Gastroesophageal sphincter (tissue), 4 donors: ENCODE measurements at regions not wholly inside any gene's neighbourhood (a gene's known extent, or its start where the extent isn't known, plus 50 kb on each side); places are given as distances from the start of the nearest gene placed in this dataset.

Experiments used
- ATAC-seq: fragments of 150-250 bp; one replicate; pipeline ENCODE4 v1.9.1; 2016; ENCODE audit warnings: mild to moderate bottlenecking, moderate library complexity
- H3K27ac ChIP-seq, 4 donors: fragments of 200-600 bp; sonication (generic) in 3 of 4; 1 replicate in 3 of 4; 2 replicates in 1 of 4; pipeline ENCODE4 v1.5.1; 2016 to 2019
- H3K27me3 ChIP-seq: fragments of 200-600 bp; sonication (generic); one replicate; pipeline ENCODE4 v1.5.1; 2019
- H3K36me3 ChIP-seq, 2 donors: fragments of 200-600 bp; sonication (generic); one replicate each; pipeline ENCODE4 v1.5.1; 2019; ENCODE audit warnings: control low read depth in 1 of 2
- H3K4me1 ChIP-seq, 3 donors: fragments of 200-600 bp; sonication (generic); 1 replicate in 2 of 3; 2 replicates in 1 of 3; pipeline ENCODE4 v1.5.1; 2016 to 2019; ENCODE audit warnings: control low read depth in 2 of 3
- H3K4me3 ChIP-seq, 2 donors: fragments of 200-600 bp; sonication (generic); one replicate each; pipeline ENCODE4 v1.5.1; 2019; ENCODE audit warnings: mild to moderate bottlenecking in 1 of 2, moderate library complexity in 1 of 2
- H3K9me3 ChIP-seq, 3 donors: fragments of 200-600 bp; sonication (generic); one replicate each; pipeline ENCODE4 v1.5.1; 2017 to 2019; ENCODE audit warnings: control low read depth in 2 of 3
- CTCF ChIP-seq, 4 experiments: fragments of 200-600 bp in 2 of 4; fragments of 450-650 bp in 2 of 4; sonication (generic) in 1 of 4; IDR thresholded peaks; one replicate each; pipeline ENCODE4 v1.5.1; 2017 to 2019; ENCODE audit warnings: antibody characterized with exemption in 4 of 4, mild to moderate bottlenecking in 2 of 4, moderate library complexity in 2 of 4
- EP300 ChIP-seq: sonication (generic); formaldehyde crosslinking; IDR thresholded peaks from one replicate; pipeline ENCODE4 v1.6.1; 2017; ENCODE audit warnings: antibody characterized with exemption, mild to moderate bottlenecking
- POLR2A ChIP-seq, 2 donors: fragments of 450-650 bp; IDR thresholded peaks; one replicate each; pipeline ENCODE4 v1.6.1; 2017; ENCODE audit warnings: antibody characterized with exemption in 2 of 2, mild to moderate bottlenecking in 2 of 2, moderate library complexity in 1 of 2
- POLR2AphosphoS5 ChIP-seq: sonication (generic); formaldehyde crosslinking; IDR thresholded peaks from one replicate; pipeline ENCODE4 v1.6.1; 2017; ENCODE audit warnings: antibody characterized with exemption
- WGBS, 2 donors: methylation state at CpG; one replicate each; pipeline ENCODE4 v1.1.5; 2018; ENCODE audit warnings: low coverage in 1 of 2; 5-methylcytosine and 5-hydroxymethylcytosine counted together

- Histone ChIP-seq H3K9me3 (no peaks in the 10 kb centered on the region), H3K27ac (no peak overlapping the region), H3K4me3 (no peak overlapping the region), H3K4me1 (no peaks in the 10 kb centered on the region), H3K27me3 (peaks cover 20% of the 10 kb centered on the region), H3K36me3 (no peaks in the 10 kb centered on the region)
- TF ChIP-seq CTCF (IDR thresholded peaks at IDR 0.05) (no peak), POLR2AphosphoS5 (no peak), POLR2A (IDR thresholded peaks at IDR 0.05) (no peak), EP300 (no peak)
- 34 to 86% methylated on average over 1 to 6 of the region's 9 CpGs for WGBS, 2 donors
- ATAC-seq, result no peak
These were observed 165.9 kb upstream of the IRX4 start for GRCh38 chr5:2048664-2049063.

- no peak for TF ChIP-seq CTCF (IDR thresholded peaks at IDR 0.05)
- TF ChIP-seq POLR2A (IDR thresholded peaks at IDR 0.05), result no peak
- TF ChIP-seq EP300, result no peak
- TF ChIP-seq POLR2AphosphoS5, result no peak
- H3K9me3 ChIP-seq, result no peaks in the 10 kb centered on the region
- H3K27ac ChIP-seq, result no peak overlapping the region
- H3K27me3 ChIP-seq, result peaks cover 17% of the 10 kb centered on the region
- 60 to 66% methylated on average over 5 to 6 of the region's 10 CpGs for WGBS, 2 donors
- H3K4me3 ChIP-seq, result no peak overlapping the region
- H3K4me1 ChIP-seq, result no peaks in the 10 kb centered on the region
- ATAC-seq, result no peak
- no peaks in the 10 kb centered on the region for H3K36me3 ChIP-seq
These were observed 164.7 kb upstream of the IRX4 start for GRCh38 chr5:2047341-2047927.

GRCh38 chr5:2044041-2044440, 161.3 kb upstream of the IRX4 start:
- Histone ChIP-seq H3K36me3 (no peaks in the 10 kb centered on the region), H3K4me3 (no peak overlapping the region), H3K27me3 (peaks cover 27% of the 10 kb centered on the region), H3K4me1 (peaks cover 0 to 2% (median 0%) of the 10 kb centered on the region in 3 donors), H3K9me3 (no peaks in the 10 kb centered on the region), H3K27ac (no peak overlapping the region)
- 82 to 84% methylated on average over 6 of the region's 7 CpGs for WGBS, 2 donors
- ATAC-seq, result no peak
- TF ChIP-seq POLR2A (IDR thresholded peaks at IDR 0.05) (no peak), CTCF (IDR thresholded peaks at IDR 0.05) (no peak), EP300 (no peak), POLR2AphosphoS5 (no peak)

- WGBS, 2 donors, result 6% methylated on average over 2 of the region's 8 CpGs; no CpG with 5 or more reads in 1 of the 2 donors
These were observed 156.4 kb upstream of the IRX4 start for GRCh38 chr5:2039180-2039531.

More at GRCh38 chr5:2039180-2039531, 156.4 kb upstream of the IRX4 start:
- TF ChIP-seq POLR2AphosphoS5, result no peak
- no peak for TF ChIP-seq EP300
- TF ChIP-seq POLR2A (IDR thresholded peaks at IDR 0.05), result no peak
- TF ChIP-seq CTCF (IDR thresholded peaks at IDR 0.05), result no peak
- peak; percentile 4 for ATAC-seq
- H3K27me3 ChIP-seq, result peaks cover 49% of the 10 kb centered on the region
- H3K36me3 ChIP-seq, result no peaks in the 10 kb centered on the region
- peaks cover 0 to 13% (median 4%) of the 10 kb centered on the region in 3 donors for H3K4me1 ChIP-seq
- peak overlapping the region in 1 of 4 donors; percentile 40 for H3K27ac ChIP-seq
- no peak overlapping the region for H3K4me3 ChIP-seq
- H3K9me3 ChIP-seq, result no peaks in the 10 kb centered on the region
